ENCODE measurements at regions not wholly inside any gene's neighbourhood (a gene's known extent, or its start where the extent isn't known, plus 50 kb on each side); places are given as distances from the start of the nearest gene placed in this dataset.

DNA sequence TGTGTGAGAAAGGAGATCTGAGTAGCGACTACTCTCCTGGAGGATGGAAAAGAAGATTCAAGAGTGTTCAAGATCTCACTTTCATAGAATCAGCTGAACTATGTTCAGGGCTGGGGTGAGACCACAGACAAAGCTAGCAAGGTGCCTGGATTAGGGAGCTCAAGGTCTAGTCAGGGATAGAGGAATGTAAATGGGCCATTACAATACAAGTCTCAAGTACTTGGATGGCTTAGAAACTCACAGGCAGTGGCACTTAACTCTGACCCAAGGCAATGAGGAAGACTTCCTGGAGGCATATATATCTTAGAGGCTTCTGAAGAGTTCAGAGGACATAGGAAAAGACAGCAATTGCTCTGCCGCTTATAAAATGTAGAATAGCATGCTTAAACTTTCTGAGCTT, 184.9 kb upstream of the CDH11 start:
- POLR2A ChIA-PET: interaction anchor here (0.7 kb wide), 1 partner anchor 71 kb away, joined by 3 read pairs; no protein-coding TSS in a partner anchor
- no peak for DNase-seq (ENCODE audit: low spot score)
- no peak overlapping the region for H2AFZ ChIP-seq (ENCODE audit: low read length)
- no peak overlapping the region for H3K4me2 ChIP-seq (ENCODE audit: low read length)
- no peak overlapping the region for H3K27ac ChIP-seq (ENCODE audit: low read depth, low read length, poor library complexity, severe bottlenecking)
- BruUV-seq (replicated peaks): no TSS peak
- H3K36me3 ChIP-seq (ENCODE audit: insufficient read depth, low read length): no peaks in the 10 kb centered on the region
- intact Hi-C loops (cut with micrococcal nuclease; ENCODE audit: unreplicated experiment): no loop called here
- H3K4me1 ChIP-seq (ENCODE audit: insufficient read depth, low read length, poor library complexity, severe bottlenecking): no peaks in the 10 kb centered on the region
- no peaks in the 10 kb centered on the region for H3K9me2 ChIP-seq (ENCODE audit: insufficient read depth, low read length)
- no peak overlapping the region for H3K4me3 ChIP-seq (ENCODE audit: low read depth, low read length, poor library complexity, severe bottlenecking)
- no peak for TF ChIP-seq EZH2phosphoT487 (IDR thresholded peaks at IDR 0.05; ENCODE audit: borderline replicate concordance, low read depth, low read length)
- TF ChIP-seq, protein P1, sequence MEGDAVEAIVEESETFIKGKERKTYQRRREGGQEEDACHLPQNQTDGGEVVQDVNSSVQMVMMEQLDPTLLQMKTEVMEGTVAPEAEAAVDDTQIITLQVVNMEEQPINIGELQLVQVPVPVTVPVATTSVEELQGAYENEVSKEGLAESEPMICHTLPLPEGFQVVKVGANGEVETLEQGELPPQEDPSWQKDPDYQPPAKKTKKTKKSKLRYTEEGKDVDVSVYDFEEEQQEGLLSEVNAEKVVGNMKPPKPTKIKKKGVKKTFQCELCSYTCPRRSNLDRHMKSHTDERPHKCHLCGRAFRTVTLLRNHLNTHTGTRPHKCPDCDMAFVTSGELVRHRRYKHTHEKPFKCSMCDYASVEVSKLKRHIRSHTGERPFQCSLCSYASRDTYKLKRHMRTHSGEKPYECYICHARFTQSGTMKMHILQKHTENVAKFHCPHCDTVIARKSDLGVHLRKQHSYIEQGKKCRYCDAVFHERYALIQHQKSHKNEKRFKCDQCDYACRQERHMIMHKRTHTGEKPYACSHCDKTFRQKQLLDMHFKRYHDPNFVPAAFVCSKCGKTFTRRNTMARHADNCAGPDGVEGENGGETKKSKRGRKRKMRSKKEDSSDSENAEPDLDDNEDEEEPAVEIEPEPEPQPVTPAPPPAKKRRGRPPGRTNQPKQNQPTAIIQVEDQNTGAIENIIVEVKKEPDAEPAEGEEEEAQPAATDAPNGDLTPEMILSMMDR (conservative IDR thresholded peaks at IDR 0.05; ENCODE audit: low read length): no peak
- CTCF ChIA-PET (ENCODE audit: unreplicated experiment): no interaction called here
- H3K9me3 ChIP-seq (ENCODE audit: low read length): no peaks in the 10 kb centered on the region
- H3K79me2 ChIP-seq (ENCODE audit: insufficient read depth, low read depth, low read length): no peaks in the 10 kb centered on the region
- H4K20me1 ChIP-seq (ENCODE audit: insufficient read depth, low read length): no peaks in the 10 kb centered on the region

DNA sequence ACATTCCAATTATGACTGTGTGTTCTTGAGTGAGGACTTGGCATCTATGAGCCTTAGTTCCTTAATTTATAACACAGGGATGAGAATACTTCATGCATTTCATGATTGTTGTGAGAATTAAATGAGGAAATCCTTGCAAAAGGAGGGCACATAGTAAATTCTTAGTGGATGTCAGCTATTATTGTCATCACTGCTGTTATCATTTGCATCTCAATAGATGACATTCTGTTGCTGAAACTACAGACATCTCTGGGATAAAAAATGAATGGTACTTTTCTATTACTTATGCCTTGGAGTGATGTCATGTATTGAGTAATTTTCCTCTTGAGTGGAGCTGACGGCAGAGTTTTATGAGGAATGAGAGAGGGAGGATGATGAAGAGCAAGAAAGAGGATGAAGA, 184.4 kb upstream of the CDH11 start:
- H3K9me2 ChIP-seq (ENCODE audit: insufficient read depth, low read length): no peaks in the 10 kb centered on the region
- ChIA-PET POLR2A (interaction anchor here (0.7 kb wide), 1 partner anchor 72 kb away, joined by 3 read pairs; no protein-coding TSS in a partner anchor), CTCF (ENCODE audit: unreplicated experiment) (no interaction called here)
- H2AFZ ChIP-seq (ENCODE audit: low read length): no peak overlapping the region
- BruUV-seq (replicated peaks): no TSS peak
- H3K27ac ChIP-seq (ENCODE audit: low read depth, low read length, poor library complexity, severe bottlenecking): no peak overlapping the region
- intact Hi-C loops (cut with micrococcal nuclease; ENCODE audit: unreplicated experiment): no loop called here
- H3K9me3 ChIP-seq (ENCODE audit: low read length): no peaks in the 10 kb centered on the region
- H3K79me2 ChIP-seq (ENCODE audit: insufficient read depth, low read depth, low read length): no peaks in the 10 kb centered on the region
- H3K4me3 ChIP-seq (ENCODE audit: low read depth, low read length, poor library complexity, severe bottlenecking): no peak overlapping the region
- no peak for DNase-seq (ENCODE audit: low spot score)
- H4K20me1 ChIP-seq (ENCODE audit: insufficient read depth, low read length): no peaks in the 10 kb centered on the region
- H3K4me1 ChIP-seq (ENCODE audit: insufficient read depth, low read length, poor library complexity, severe bottlenecking): no peaks in the 10 kb centered on the region
- no peaks in the 10 kb centered on the region for H3K36me3 ChIP-seq (ENCODE audit: insufficient read depth, low read length)
- no peak overlapping the region for H3K4me2 ChIP-seq (ENCODE audit: low read length)
- no peak for TF ChIP-seq EZH2phosphoT487 (IDR thresholded peaks at IDR 0.05; ENCODE audit: borderline replicate concordance, low read depth, low read length)
- TF ChIP-seq, protein P1 (conservative IDR thresholded peaks at IDR 0.05; ENCODE audit: low read length): no peak

DNA sequence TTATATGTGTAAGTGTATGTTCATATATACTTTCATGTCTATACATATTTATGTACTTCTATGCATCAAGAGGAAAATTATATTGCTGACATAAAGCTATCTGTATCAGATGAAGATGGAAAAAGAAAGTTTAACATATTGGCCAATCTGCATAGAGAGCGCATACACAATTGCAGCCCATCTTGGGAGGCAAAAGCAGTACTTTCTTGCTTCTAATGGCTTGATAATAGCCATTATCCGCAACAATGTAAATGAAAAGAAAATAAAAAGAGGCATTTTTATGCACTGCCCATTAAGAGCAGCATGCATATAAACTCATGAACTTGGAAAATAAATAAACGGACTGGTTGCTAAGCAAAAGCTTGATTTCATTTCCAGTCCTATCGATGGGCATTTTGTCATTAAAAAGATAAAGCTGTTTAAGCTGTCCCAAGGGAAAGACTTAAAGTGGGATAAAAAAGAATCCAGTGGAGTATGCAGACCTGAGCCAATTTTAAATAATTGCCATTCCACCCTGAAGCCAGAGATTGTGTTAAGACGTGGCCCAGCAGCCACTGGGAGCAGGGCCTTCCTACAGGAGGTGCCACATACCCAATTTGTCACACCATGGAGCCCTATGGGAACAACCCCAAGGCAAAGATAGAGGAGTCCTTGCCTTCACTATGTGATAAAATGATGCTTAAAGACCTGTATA, 183.6 kb upstream of the CDH11 start:
- POLR2A ChIA-PET: interaction anchor here (0.8 kb wide), 1 partner anchor 13 kb away, joined by 3 read pairs; no protein-coding TSS in a partner anchor
- H3K9me3 ChIP-seq (ENCODE audit: low read length): no peaks in the 10 kb centered on the region
- H3K36me3 ChIP-seq (ENCODE audit: insufficient read depth, low read length): no peaks in the 10 kb centered on the region
- no peak overlapping the region for H3K27ac ChIP-seq (ENCODE audit: low read depth, low read length, poor library complexity, severe bottlenecking)
- no peak for DNase-seq (ENCODE audit: low spot score)
- no peak for TF ChIP-seq EZH2phosphoT487 (IDR thresholded peaks at IDR 0.05; ENCODE audit: borderline replicate concordance, low read depth, low read length)
- TF ChIP-seq, protein P1 (conservative IDR thresholded peaks at IDR 0.05; ENCODE audit: low read length): no peak
- no peak overlapping the region for H2AFZ ChIP-seq (ENCODE audit: low read length)
- CTCF ChIA-PET (ENCODE audit: unreplicated experiment): no interaction called here
- no peaks in the 10 kb centered on the region for H4K20me1 ChIP-seq (ENCODE audit: insufficient read depth, low read length)
- H3K9me2 ChIP-seq (ENCODE audit: insufficient read depth, low read length): no peaks in the 10 kb centered on the region
- no peak overlapping the region for H3K4me3 ChIP-seq (ENCODE audit: low read depth, low read length, poor library complexity, severe bottlenecking)
- no peaks in the 10 kb centered on the region for H3K79me2 ChIP-seq (ENCODE audit: insufficient read depth, low read depth, low read length)
- H3K4me2 ChIP-seq (ENCODE audit: low read length): no peak overlapping the region
- BruUV-seq (replicated peaks): no TSS peak
- no peaks in the 10 kb centered on the region for H3K4me1 ChIP-seq (ENCODE audit: insufficient read depth, low read length, poor library complexity, severe bottlenecking)
- intact Hi-C loops (cut with micrococcal nuclease; ENCODE audit: unreplicated experiment): no loop called here
